WTC11 (cell line): ENCODE measurements at regions not wholly inside any gene's neighbourhood (a gene's known extent, or its start where the extent isn't known, plus 50 kb on each side); places are given as distances from the start of the nearest gene placed in this dataset.

Source experiments
- AFF4 ChIP-seq: sonication (generic); formaldehyde crosslinking; IDR thresholded peaks from 2 replicates; pipeline ENCODE4 v1.8.1; 2023; ENCODE audit warnings: mild to moderate bottlenecking, missing genetic modification reagents, borderline replicate concordance
- ATF2 ChIP-seq: sonication (generic); formaldehyde crosslinking; IDR thresholded peaks from 2 replicates; pipeline ENCODE4 v1.8.1; 2022; ENCODE audit warnings: low read depth, missing genetic modification reagents, borderline replicate concordance
- ATF6 ChIP-seq: sonication (generic); formaldehyde crosslinking; IDR thresholded peaks from 2 replicates; pipeline ENCODE4 v1.8.1; 2023; ENCODE audit warnings: mild to moderate bottlenecking, missing genetic modification reagents
- CREB1 ChIP-seq: sonication (generic); formaldehyde crosslinking; IDR thresholded peaks from 2 replicates; pipeline ENCODE4 v1.8.0; 2023; ENCODE audit warnings: mild to moderate bottlenecking, missing genetic modification reagents
- CTCF ChIP-seq: fragments of 200-600 bp; IDR thresholded peaks from 2 replicates; pipeline ENCODE4 v1.8.0; 2022; ENCODE audit warnings: antibody characterized with exemption
- ESRRA ChIP-seq: sonication (generic); formaldehyde crosslinking; IDR thresholded peaks from 2 replicates; pipeline ENCODE4 v1.8.1; 2022; ENCODE audit warnings: mild to moderate bottlenecking, missing genetic modification reagents, borderline replicate concordance
- ETV6 ChIP-seq: sonication (generic); formaldehyde crosslinking; IDR thresholded peaks from 2 replicates; pipeline ENCODE4 v1.8.1; 2022; ENCODE audit warnings: mild to moderate bottlenecking, missing genetic modification reagents
- FOXP4 ChIP-seq: sonication (generic); formaldehyde crosslinking; IDR thresholded peaks from 2 replicates; pipeline ENCODE4 v1.8.0; 2022; ENCODE audit warnings: mild to moderate bottlenecking, missing genetic modification reagents
- NFATC4 ChIP-seq: fragments of 250-450 bp; sonication (Bioruptor Pico); IDR thresholded peaks from 2 replicates; pipeline ENCODE4 v1.9.0; 2021; ENCODE audit warnings: mild to moderate bottlenecking
- SP1 ChIP-seq: sonication (generic); formaldehyde crosslinking; conservative IDR thresholded peaks from 2 replicates; pipeline ENCODE4 v1.8.1; 2022; ENCODE audit warnings: missing genetic modification reagents
- ZNF512 ChIP-seq: sonication (generic); formaldehyde crosslinking; IDR thresholded peaks from 2 replicates; pipeline ENCODE4 v1.8.1; 2022; ENCODE audit warnings: missing genetic modification reagents, borderline replicate concordance
- ZNF532 ChIP-seq: fragments of 250-450 bp; sonication (Bioruptor Pico); IDR thresholded peaks from 2 replicates; pipeline ENCODE4 v1.9.0; 2021; ENCODE audit warnings: mild to moderate bottlenecking, borderline replicate concordance

GRCh38 chr18:60639836-60640235 lies 267.3 kb upstream of the MC4R start:
- TF ChIP-seq ETV6 (CRISPR knock-in tag) (no peak), CTCF (no peak), FOXP4 (CRISPR knock-in tag) (no peak), ZNF512 (CRISPR knock-in tag) (no peak), ATF6 (CRISPR knock-in tag) (no peak), ATF2 (CRISPR knock-in tag) (no peak), ZNF532 (no peak), ESRRA (no peak), SP1 (no peak), CREB1 (CRISPR knock-in tag) (no peak), NFATC4 (no peak), AFF4 (CRISPR knock-in tag) (no peak)
